ENCODE measurements at regions not wholly inside any gene's neighbourhood (a gene's known extent, or its start where the extent isn't known, plus 50 kb on each side); places are given as distances from the start of the nearest gene placed in this dataset.

- Histone ChIP-seq H3K9me3 (no peaks in the 10 kb centered on the region), H3K36me3 (no peaks in the 10 kb centered on the region), H3K4me1 (no peaks in the 10 kb centered on the region), H3K27ac (no peak overlapping the region), H3K4me3 (no peak overlapping the region), H3K27me3 (no peaks in the 10 kb centered on the region)
- TF ChIP-seq CTCF (IDR thresholded peaks at IDR 0.05), result no peak
- no peak for ATAC-seq
- DNase-seq, result no peak
- intact Hi-C loops (cut with DNase I), result no loop called here
Observed at GRCh38 chr4:180394730-180395129, 1848.5 kb upstream of the TENM3 start.

DNA sequence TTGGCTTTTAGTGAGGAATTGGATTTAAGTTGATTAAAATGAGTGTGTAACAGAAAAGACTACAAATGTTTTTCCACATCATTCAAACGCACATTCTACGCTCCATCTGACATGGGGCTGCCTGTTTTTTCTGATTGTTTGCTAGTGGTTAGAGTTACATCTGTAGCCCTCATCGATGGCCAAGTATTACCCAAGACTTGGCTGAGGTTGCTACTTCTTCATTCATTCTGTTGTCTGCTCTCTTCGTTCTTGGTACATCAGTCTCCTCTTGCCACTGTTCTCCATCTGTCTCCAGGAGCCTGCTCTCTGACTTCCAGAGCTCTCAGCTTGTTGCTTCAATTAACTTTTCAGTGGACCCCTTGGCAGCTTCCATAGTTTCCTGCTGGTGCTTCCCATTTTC is 1844.6 kb upstream of the TENM3 start:
- no peak for DNase-seq
- Histone ChIP-seq H3K9me3 (no peaks in the 10 kb centered on the region), H3K36me3 (no peaks in the 10 kb centered on the region), H3K4me1 (no peaks in the 10 kb centered on the region), H3K27me3 (no peaks in the 10 kb centered on the region), H3K4me3 (no peak overlapping the region), H3K27ac (no peak overlapping the region)
- intact Hi-C loops (cut with DNase I), result no loop called here
- TF ChIP-seq CTCF (IDR thresholded peaks at IDR 0.05), result no peak
- no peak for ATAC-seq

GRCh38 chr4:180407275-180407885 is 1835.8 kb upstream of the TENM3 start:
- no peak for ATAC-seq
- no peak for DNase-seq
- H3K4me3 ChIP-seq, result no peak overlapping the region
- no peaks in the 10 kb centered on the region for H3K4me1 ChIP-seq
- no peaks in the 10 kb centered on the region for H3K27me3 ChIP-seq
- no peaks in the 10 kb centered on the region for H3K9me3 ChIP-seq
- TF ChIP-seq CTCF (IDR thresholded peaks at IDR 0.05), result no peak
- no peak overlapping the region for H3K27ac ChIP-seq
- no peaks in the 10 kb centered on the region for H3K36me3 ChIP-seq
- intact Hi-C loops (cut with DNase I), result no loop called here

- ATAC-seq (no peak), DNase-seq (no peak)
- Histone ChIP-seq H3K27ac (no peak overlapping the region), H3K9me3 (no peaks in the 10 kb centered on the region), H3K36me3 (no peaks in the 10 kb centered on the region), H3K4me1 (no peaks in the 10 kb centered on the region), H3K4me3 (no peak overlapping the region), H3K27me3 (no peaks in the 10 kb centered on the region)
- TF ChIP-seq CTCF (IDR thresholded peaks at IDR 0.05), result no peak
- intact Hi-C loops (cut with DNase I), result no loop called here
Observed at GRCh38 chr4:180418819-180419531, 1824.2 kb upstream of the TENM3 start.

- Histone ChIP-seq H3K27ac (no peak overlapping the region), H3K27me3 (no peaks in the 10 kb centered on the region), H3K4me1 (no peaks in the 10 kb centered on the region), H3K36me3 (no peaks in the 10 kb centered on the region), H3K9me3 (no peaks in the 10 kb centered on the region), H3K4me3 (no peak overlapping the region)
- no peak for TF ChIP-seq CTCF (IDR thresholded peaks at IDR 0.05)
- DNase-seq (no peak), ATAC-seq (no peak)
- intact Hi-C loops (cut with DNase I), result no loop called here
Observed at GRCh38 chr4:180422989-180423711, 1820.1 kb upstream of the TENM3 start.
